ENCODE measurements at regions not wholly inside any gene's neighbourhood (a gene's known extent, or its start where the extent isn't known, plus 50 kb on each side); places are given as distances from the start of the nearest gene placed in this dataset.

DNA sequence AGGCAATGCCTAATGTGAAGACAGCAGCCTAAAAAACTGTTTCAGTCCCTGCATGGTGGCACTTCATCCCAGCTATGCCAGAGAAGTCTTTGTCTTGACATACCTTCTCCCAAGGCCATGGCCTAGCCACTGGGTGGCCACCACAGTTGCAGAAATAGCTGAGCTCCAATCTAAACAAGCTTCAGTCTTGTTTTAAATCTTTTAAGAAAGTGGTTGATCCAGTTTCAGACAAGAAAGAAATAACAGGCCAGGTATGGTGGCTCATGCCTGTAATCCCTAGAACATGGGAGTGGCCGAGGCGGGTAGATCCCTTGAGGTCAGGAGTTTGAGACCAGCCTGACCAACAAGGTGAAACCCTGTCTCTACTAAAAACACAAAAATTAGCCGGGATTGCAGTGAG, 600.0 kb upstream of the PLXNA2 start:
- H3K27ac ChIP-seq (ENCODE audit: low read depth in 1 of 2, low read length in 2 of 2): no peak overlapping the region
- no peak overlapping the region for H3K9ac ChIP-seq (ENCODE audit: insufficient read depth, low read length, poor library complexity, severe bottlenecking)
- H3K4me2 ChIP-seq (replicated peaks; ENCODE audit: extremely low read depth, low read length, poor library complexity, severe bottlenecking): no peak overlapping the region
- intact Hi-C loops (cut with micrococcal nuclease): no loop called here
- no peak overlapping the region for H2AFZ ChIP-seq (ENCODE audit: insufficient read depth, low read depth, low read length, poor library complexity, severe bottlenecking)
- no peaks in the 10 kb centered on the region for H3K4me1 ChIP-seq (ENCODE audit: control insufficient read depth in 1 of 2, insufficient read depth in 2 of 2, low read length in 2 of 2)
- H3K4me1 Mint-ChIP-seq: no peaks in the 10 kb centered on the region
- no peaks in the 10 kb centered on the region for H3K36me3 Mint-ChIP-seq
- peaks cover 2 to 16% (median 9%) of the 10 kb centered on the region in 7 donors for H3K9me3 Mint-ChIP-seq
- H4K20me1 ChIP-seq (ENCODE audit: insufficient read depth, low read length): no peaks in the 10 kb centered on the region
- peaks cover 0 to 3% (median 2%) of the 10 kb centered on the region in 3 donors for H3K27me3 Mint-ChIP-seq (ENCODE audit: low read depth in 3 of 3)
- H3K9me3 ChIP-seq (replicated peaks in 1 of 2; ENCODE audit: control insufficient read depth in 1 of 2, insufficient read depth in 1 of 2, low read length in 2 of 2): peaks cover 0 to 4% of the 10 kb centered on the region in 2 donors
- H3K27ac Mint-ChIP-seq: no peak overlapping the region
- no peaks in the 10 kb centered on the region for H3K36me3 ChIP-seq (replicated peaks in 1 of 2; ENCODE audit: control insufficient read depth in 1 of 2, insufficient read depth in 2 of 2, low read length in 2 of 2)
- H3K4me3 Mint-ChIP-seq: no peak overlapping the region
- no CpG with 5 or more reads among the region's 3 CpGs for WGBS (ENCODE audit: insufficient coverage)
- no peaks in the 10 kb centered on the region for H3K79me2 ChIP-seq (ENCODE audit: insufficient read depth, low read length)
- TF ChIP-seq, protein P1, sequence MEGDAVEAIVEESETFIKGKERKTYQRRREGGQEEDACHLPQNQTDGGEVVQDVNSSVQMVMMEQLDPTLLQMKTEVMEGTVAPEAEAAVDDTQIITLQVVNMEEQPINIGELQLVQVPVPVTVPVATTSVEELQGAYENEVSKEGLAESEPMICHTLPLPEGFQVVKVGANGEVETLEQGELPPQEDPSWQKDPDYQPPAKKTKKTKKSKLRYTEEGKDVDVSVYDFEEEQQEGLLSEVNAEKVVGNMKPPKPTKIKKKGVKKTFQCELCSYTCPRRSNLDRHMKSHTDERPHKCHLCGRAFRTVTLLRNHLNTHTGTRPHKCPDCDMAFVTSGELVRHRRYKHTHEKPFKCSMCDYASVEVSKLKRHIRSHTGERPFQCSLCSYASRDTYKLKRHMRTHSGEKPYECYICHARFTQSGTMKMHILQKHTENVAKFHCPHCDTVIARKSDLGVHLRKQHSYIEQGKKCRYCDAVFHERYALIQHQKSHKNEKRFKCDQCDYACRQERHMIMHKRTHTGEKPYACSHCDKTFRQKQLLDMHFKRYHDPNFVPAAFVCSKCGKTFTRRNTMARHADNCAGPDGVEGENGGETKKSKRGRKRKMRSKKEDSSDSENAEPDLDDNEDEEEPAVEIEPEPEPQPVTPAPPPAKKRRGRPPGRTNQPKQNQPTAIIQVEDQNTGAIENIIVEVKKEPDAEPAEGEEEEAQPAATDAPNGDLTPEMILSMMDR (IDR thresholded peaks at IDR 0.05): no peak
- no peak for DNase-seq
- no peaks in the 10 kb centered on the region for H3K27me3 ChIP-seq (ENCODE audit: control insufficient read depth in 2 of 2, insufficient read depth in 2 of 2, low read length in 2 of 2)
- H3K4me3 ChIP-seq (replicated peaks in 1 of 3; ENCODE audit: low read depth in 2 of 3, low read length in 3 of 3): no peak overlapping the region

DNA sequence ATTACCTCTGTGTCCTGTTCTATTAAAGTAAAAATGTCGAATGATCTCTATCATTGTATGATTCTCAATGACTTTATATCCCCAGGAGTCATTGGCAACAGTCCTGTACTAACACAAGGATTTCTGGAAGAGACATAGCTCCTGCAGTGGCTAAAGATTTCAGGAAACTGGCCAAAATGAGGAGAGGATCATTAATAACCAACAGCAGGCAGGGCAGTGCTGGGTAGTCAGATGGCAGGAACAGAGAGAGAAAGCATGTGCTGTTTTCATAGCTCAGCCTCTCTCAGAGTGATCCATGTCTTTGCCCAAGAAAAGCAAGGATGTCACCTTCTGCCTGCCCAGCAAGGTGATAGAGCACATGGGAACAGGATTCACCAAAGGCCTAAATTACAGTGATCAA, 604.7 kb upstream of the PLXNA2 start:
- H3K9me3 Mint-ChIP-seq: peaks cover 0 to 5% (median 2%) of the 10 kb centered on the region in 7 donors
- TF ChIP-seq, protein P1 (IDR thresholded peaks at IDR 0.05): no peak
- DNase-seq: no peak

More for the DNA sequence above, 604.7 kb upstream of the PLXNA2 start:
- no peak overlapping the region for H2AFZ ChIP-seq (ENCODE audit: insufficient read depth, low read depth, low read length, poor library complexity, severe bottlenecking)
- no peak overlapping the region for H3K4me3 ChIP-seq (replicated peaks in 1 of 3; ENCODE audit: low read depth in 2 of 3, low read length in 3 of 3)
- peaks cover 0 to 3% (median 2%) of the 10 kb centered on the region in 3 donors for H3K27me3 Mint-ChIP-seq (ENCODE audit: low read depth in 3 of 3)
- H3K27ac ChIP-seq (ENCODE audit: low read depth in 1 of 2, low read length in 2 of 2): no peak overlapping the region
- H3K9me3 ChIP-seq (replicated peaks in 1 of 2; ENCODE audit: control insufficient read depth in 1 of 2, insufficient read depth in 1 of 2, low read length in 2 of 2): peaks cover 0 to 4% of the 10 kb centered on the region in 2 donors
- no peak overlapping the region for H3K9ac ChIP-seq (ENCODE audit: insufficient read depth, low read length, poor library complexity, severe bottlenecking)
- no peaks in the 10 kb centered on the region for H3K79me2 ChIP-seq (ENCODE audit: insufficient read depth, low read length)
- no peaks in the 10 kb centered on the region for H4K20me1 ChIP-seq (ENCODE audit: insufficient read depth, low read length)
- no peaks in the 10 kb centered on the region for H3K4me1 Mint-ChIP-seq
- WGBS (ENCODE audit: insufficient coverage): no CpG with 5 or more reads among the region's 1 CpG
- H3K36me3 Mint-ChIP-seq: no peaks in the 10 kb centered on the region
- no peaks in the 10 kb centered on the region for H3K4me1 ChIP-seq (ENCODE audit: control insufficient read depth in 1 of 2, insufficient read depth in 2 of 2, low read length in 2 of 2)
- H3K36me3 ChIP-seq (replicated peaks in 1 of 2; ENCODE audit: control insufficient read depth in 1 of 2, insufficient read depth in 2 of 2, low read length in 2 of 2): no peaks in the 10 kb centered on the region
- no peak overlapping the region for H3K4me3 Mint-ChIP-seq
- H3K27me3 ChIP-seq (ENCODE audit: control insufficient read depth in 2 of 2, insufficient read depth in 2 of 2, low read length in 2 of 2): no peaks in the 10 kb centered on the region
- no peak overlapping the region for H3K4me2 ChIP-seq (replicated peaks; ENCODE audit: extremely low read depth, low read length, poor library complexity, severe bottlenecking)
- H3K27ac Mint-ChIP-seq: no peak overlapping the region
- intact Hi-C loops (cut with micrococcal nuclease): no loop called here
